Brain microvascular endothelial cell (primary cell): ENCODE measurements at regions not wholly inside any gene's neighbourhood (a gene's known extent, or its start where the extent isn't known, plus 50 kb on each side); places are given as distances from the start of the nearest gene placed in this dataset.

ENCODE experiments used
- DNase-seq: peaks from one replicate; pipeline ENCODE4 v3.0.0-alpha.2; 2020
- H3K27ac ChIP-seq: fragments of 250-450 bp; sonication (Bioruptor Pico); 2 replicates; pipeline ENCODE4 v1.5.1; 2020; ENCODE audit warnings: mild to moderate bottlenecking, moderate library complexity
- H3K27me3 ChIP-seq: fragments of 250-450 bp; sonication (Bioruptor Pico); replicated peaks from 2 replicates; pipeline ENCODE4 v1.5.1; 2020; ENCODE audit warnings: mild to moderate bottlenecking
- H3K36me3 ChIP-seq: fragments of 250-450 bp; sonication (Bioruptor Pico); replicated peaks from 2 replicates; pipeline ENCODE4 v1.5.1; 2020; ENCODE audit warnings: mild to moderate bottlenecking
- H3K4me3 ChIP-seq: 2 replicates; pipeline ENCODE4 v1.5.1; 2011; ENCODE audit warnings: low read depth, mild to moderate bottlenecking, control low read depth, low read length, moderate library complexity
- in situ Hi-C: cut with HindIII; loops from 2 replicates; pipeline ENCODE4 v1.10.0; 2017; ENCODE audit warnings: low sequenced_read_pairs, low pct_ligation_motif_present
- TF ChIP-seq, protein P1 (sequence below): IDR thresholded peaks from 2 replicates; pipeline ENCODE4 v1.5.1; 2011; ENCODE audit warnings: low read depth, mild to moderate bottlenecking, moderate library complexity, low read length, control low read depth, inconsistent platforms; ENCODE audit errors: missing control alignments

DNA sequence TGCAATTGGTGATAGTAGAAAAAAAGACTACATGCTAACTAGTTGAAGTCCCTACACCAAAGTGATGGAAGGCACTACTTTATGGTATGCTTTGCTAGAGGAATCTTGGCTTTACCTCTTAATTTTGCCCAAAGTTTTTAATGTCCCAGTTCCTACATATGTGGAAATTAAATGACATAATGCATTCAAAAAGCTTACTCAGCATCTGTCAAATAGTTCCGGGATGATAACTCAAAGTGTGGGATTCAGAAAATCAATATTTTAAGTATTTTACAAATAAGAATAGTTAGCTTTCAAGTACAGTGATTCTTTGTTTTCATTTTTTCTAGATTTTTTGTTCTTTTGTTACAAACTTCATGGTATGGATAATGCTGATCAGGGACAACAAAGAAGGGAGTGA, 211.6 kb downstream of the PCDH20 start:
- H3K27me3 ChIP-seq: no peaks in the 10 kb centered on the region
- in situ Hi-C loops: no loop called here
- no peak for DNase-seq
- H3K4me3 ChIP-seq: no peak overlapping the region
- TF ChIP-seq, protein P1, sequence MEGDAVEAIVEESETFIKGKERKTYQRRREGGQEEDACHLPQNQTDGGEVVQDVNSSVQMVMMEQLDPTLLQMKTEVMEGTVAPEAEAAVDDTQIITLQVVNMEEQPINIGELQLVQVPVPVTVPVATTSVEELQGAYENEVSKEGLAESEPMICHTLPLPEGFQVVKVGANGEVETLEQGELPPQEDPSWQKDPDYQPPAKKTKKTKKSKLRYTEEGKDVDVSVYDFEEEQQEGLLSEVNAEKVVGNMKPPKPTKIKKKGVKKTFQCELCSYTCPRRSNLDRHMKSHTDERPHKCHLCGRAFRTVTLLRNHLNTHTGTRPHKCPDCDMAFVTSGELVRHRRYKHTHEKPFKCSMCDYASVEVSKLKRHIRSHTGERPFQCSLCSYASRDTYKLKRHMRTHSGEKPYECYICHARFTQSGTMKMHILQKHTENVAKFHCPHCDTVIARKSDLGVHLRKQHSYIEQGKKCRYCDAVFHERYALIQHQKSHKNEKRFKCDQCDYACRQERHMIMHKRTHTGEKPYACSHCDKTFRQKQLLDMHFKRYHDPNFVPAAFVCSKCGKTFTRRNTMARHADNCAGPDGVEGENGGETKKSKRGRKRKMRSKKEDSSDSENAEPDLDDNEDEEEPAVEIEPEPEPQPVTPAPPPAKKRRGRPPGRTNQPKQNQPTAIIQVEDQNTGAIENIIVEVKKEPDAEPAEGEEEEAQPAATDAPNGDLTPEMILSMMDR: no peak
- no peak overlapping the region for H3K27ac ChIP-seq
- H3K36me3 ChIP-seq: no peaks in the 10 kb centered on the region

DNA sequence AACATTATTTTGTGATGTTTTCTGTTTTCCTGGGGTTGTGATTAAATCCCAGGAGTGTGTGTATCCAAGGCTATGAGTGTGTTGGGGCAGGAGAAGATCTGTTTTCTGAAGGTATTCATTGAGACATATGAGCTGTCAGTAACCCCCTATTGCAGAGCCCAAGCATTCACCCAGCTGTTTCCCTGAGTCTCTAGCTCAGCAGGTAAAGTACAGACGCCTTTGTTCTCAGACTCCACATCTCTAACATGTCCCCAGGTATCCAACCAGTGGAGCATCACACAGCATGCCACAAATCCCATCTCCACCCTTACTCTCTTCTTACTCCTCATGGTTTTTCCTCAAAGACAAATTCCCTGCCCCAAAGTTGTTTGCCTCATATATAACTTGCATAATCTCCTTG, 213.6 kb downstream of the PCDH20 start:
- in situ Hi-C loops: no loop called here
- Histone ChIP-seq H3K27me3 (no peaks in the 10 kb centered on the region), H3K27ac (no peak overlapping the region), H3K36me3 (no peaks in the 10 kb centered on the region), H3K4me3 (no peak overlapping the region)
- DNase-seq: no peak
- TF ChIP-seq, protein P1: no peak

DNA sequence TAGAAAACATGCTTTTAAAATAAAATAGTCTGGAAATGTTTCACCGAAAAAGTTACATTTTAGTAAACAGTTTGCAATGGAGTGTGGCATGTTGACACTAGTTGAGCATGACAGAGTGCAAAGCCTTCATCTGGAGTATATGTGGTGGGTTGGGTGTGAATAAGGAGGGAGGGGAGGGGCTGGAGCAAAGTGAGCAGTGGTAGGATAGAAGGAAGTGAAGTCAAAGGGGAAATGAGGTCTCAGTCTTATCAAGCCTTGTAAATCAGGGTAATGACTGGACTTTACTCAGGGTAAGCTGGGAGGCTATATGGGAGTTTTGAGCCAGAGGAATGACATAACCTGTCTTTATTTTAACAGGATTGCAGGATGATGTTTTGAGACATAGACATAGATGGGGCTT, 222.8 kb downstream of the PCDH20 start:
- DNase-seq: no peak
- TF ChIP-seq, protein P1: no peak
- Histone ChIP-seq H3K27ac (no peak overlapping the region), H3K27me3 (no peaks in the 10 kb centered on the region), H3K36me3 (no peaks in the 10 kb centered on the region), H3K4me3 (no peak overlapping the region)
- in situ Hi-C loops: no loop called here

DNA sequence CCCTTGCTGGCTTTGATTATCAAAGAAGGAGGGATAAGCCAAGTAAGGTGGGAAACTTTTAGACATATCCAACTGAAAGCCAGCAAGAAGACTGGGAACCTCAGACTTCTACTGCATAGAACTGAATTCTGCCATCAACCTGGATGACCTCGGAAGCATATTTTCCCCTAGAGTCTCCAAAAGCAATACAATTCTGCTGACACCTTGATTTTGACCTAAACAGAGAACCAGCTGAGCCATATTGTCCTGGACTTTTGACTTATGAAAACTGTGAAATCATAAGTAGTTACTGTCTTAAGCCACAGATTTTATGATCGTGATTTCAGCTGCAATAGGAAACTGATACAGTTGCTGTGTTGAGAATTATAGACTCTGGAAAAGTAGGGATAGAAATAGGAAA, 227.6 kb downstream of the PCDH20 start:
- H3K36me3 ChIP-seq: no peaks in the 10 kb centered on the region
- H3K4me3 ChIP-seq: no peak overlapping the region
- H3K27me3 ChIP-seq: no peaks in the 10 kb centered on the region
- TF ChIP-seq, protein P1: no peak
- DNase-seq: no peak
- no peak overlapping the region for H3K27ac ChIP-seq
- in situ Hi-C loops: no loop called here

DNA sequence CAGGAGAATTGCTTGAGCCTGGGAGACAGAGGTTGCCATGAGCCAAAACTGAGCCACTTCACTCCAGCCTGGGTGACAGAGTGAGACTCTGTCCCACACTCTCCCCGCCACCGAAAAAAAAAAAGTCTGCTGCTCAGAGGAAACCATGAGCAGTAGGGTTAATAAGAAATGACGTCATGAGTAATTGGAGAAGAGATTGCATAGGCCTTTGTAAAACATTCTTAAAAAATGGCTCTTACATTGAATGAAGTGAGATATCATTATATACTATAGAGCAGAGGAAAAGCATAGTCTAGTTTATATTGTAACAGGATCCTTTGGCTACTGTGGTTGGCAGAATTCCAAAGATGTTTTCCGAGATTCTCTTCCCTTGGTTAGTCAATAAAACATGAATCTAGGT, 228.2 kb downstream of the PCDH20 start:
- no peak for DNase-seq
- in situ Hi-C loops: no loop called here
- H3K27ac ChIP-seq: no peak overlapping the region
- no peaks in the 10 kb centered on the region for H3K27me3 ChIP-seq
- TF ChIP-seq, protein P1: no peak
- H3K4me3 ChIP-seq: no peak overlapping the region
- no peaks in the 10 kb centered on the region for H3K36me3 ChIP-seq

DNA sequence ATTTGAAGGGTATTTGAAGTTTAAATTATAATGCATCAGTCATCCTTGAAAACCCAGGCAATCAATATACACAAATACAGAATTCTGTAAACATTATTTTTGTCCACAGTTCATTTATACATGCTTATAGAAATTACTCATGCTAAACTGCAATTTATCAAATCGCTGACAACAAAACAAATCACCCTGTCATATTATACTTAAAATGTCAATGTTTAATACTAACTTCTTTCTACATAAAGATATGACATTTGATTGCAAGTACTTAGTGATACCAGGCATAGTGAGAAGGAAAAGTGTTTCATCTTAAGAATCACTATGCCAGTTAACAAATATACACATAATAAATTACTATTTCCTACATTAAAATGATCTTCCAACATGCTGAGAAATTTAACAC, 232.0 kb downstream of the PCDH20 start:
- TF ChIP-seq, protein P1: no peak
- no peak for DNase-seq

More for the DNA sequence above, 232.0 kb downstream of the PCDH20 start:
- Histone ChIP-seq H3K27me3 (no peaks in the 10 kb centered on the region), H3K4me3 (no peak overlapping the region), H3K36me3 (no peaks in the 10 kb centered on the region), H3K27ac (no peak overlapping the region)
- in situ Hi-C loops: no loop called here
